ENCODE measurements at regions not wholly inside any gene's neighbourhood (a gene's known extent, or its start where the extent isn't known, plus 50 kb on each side); places are given as distances from the start of the nearest gene placed in this dataset.
"Not testable (repeated sequence)": the region's sequence is repeated elsewhere in the genome, so short reads cannot be mapped to it uniquely, and the experiment has no call there.

DNA sequence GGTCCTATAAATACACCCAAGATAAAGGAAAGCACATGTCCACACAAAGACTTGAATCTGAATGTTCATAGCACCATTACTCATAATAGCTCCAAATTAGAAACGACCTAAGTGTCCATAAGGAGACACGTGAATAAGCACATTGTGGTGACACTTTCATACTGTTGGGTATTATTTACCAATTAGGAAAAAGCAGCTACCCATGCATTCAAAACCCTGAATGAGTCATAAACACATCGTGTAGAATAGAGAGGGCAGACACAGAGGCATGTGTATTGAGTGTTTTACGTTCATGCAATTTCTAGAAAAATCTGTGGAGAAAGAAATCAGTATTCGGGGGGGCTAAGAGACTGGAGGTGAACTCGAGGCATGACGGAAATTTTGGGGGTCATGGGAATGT is 396.7 kb downstream of the THBS2 start:
- Histone ChIP-seq H3K27me3 (replicated peaks; ENCODE audit: control insufficient read depth, insufficient read depth, low read length, poor library complexity, severe bottlenecking) (no peaks in the 10 kb centered on the region), H3K4me3 (ENCODE audit: insufficient read depth, low read depth, low read length, poor library complexity, severe bottlenecking) (no peak overlapping the region), H3K27ac (ENCODE audit: insufficient read depth, low read length, poor library complexity, severe bottlenecking) (no peak overlapping the region), H3K36me3 (ENCODE audit: control insufficient read depth, insufficient read depth, low read length) (no peaks in the 10 kb centered on the region), H3K4me1 (ENCODE audit: control insufficient read depth, insufficient read depth, low read length, poor library complexity, severe bottlenecking) (no peaks in the 10 kb centered on the region), H3K9me3 (ENCODE audit: control insufficient read depth, low read length) (no peaks in the 10 kb centered on the region)
- no peak for DNase-seq

DNA sequence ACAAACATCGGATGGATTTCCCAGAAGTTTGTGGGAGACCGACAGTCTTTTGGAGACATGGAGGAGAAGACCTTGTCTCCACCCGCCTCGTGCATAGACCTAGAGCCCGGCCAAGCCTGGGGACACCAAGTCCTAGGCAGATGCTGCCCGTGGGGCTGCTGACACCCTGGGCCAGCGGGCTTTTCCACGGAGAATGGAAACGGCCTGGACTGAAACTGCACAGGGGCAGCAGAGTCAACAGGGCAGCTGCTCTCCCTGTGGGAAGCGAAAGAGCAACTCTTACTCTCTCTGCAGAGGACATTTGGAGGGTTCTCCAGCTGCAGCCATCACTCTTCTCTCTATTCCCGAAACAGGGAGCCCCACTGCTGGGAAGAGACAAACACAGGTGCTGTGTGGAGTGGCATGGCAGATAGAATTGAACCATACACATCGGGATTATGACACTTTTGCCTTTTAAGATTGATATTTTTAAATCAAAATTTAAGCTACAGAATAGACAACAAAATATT is 401.2 kb downstream of the THBS2 start:
- no peak for DNase-seq
- Histone ChIP-seq H3K9me3 (ENCODE audit: control insufficient read depth, low read length) (no peaks in the 10 kb centered on the region), H3K27me3 (replicated peaks; ENCODE audit: control insufficient read depth, insufficient read depth, low read length, poor library complexity, severe bottlenecking) (no peaks in the 10 kb centered on the region), H3K4me1 (ENCODE audit: control insufficient read depth, insufficient read depth, low read length, poor library complexity, severe bottlenecking) (no peaks in the 10 kb centered on the region), H3K36me3 (ENCODE audit: control insufficient read depth, insufficient read depth, low read length) (no peaks in the 10 kb centered on the region), H3K4me3 (ENCODE audit: insufficient read depth, low read depth, low read length, poor library complexity, severe bottlenecking) (no peak overlapping the region), H3K27ac (ENCODE audit: insufficient read depth, low read length, poor library complexity, severe bottlenecking) (no peak overlapping the region)

- H3K36me3 ChIP-seq (ENCODE audit: control insufficient read depth, insufficient read depth, low read length): no peaks in the 10 kb centered on the region
- no peaks in the 10 kb centered on the region for H3K4me1 ChIP-seq (ENCODE audit: control insufficient read depth, insufficient read depth, low read length, poor library complexity, severe bottlenecking)
- no peak overlapping the region for H3K4me3 ChIP-seq (ENCODE audit: insufficient read depth, low read depth, low read length, poor library complexity, severe bottlenecking)
- no peaks in the 10 kb centered on the region for H3K9me3 ChIP-seq (ENCODE audit: control insufficient read depth, low read length)
- H3K27ac ChIP-seq (ENCODE audit: insufficient read depth, low read length, poor library complexity, severe bottlenecking): no peak overlapping the region
- no peaks in the 10 kb centered on the region for H3K27me3 ChIP-seq (replicated peaks; ENCODE audit: control insufficient read depth, insufficient read depth, low read length, poor library complexity, severe bottlenecking)
- DNase-seq: no peak
Observed at GRCh38 chr6:168851460-168852375, 401.9 kb downstream of the THBS2 start.

DNA sequence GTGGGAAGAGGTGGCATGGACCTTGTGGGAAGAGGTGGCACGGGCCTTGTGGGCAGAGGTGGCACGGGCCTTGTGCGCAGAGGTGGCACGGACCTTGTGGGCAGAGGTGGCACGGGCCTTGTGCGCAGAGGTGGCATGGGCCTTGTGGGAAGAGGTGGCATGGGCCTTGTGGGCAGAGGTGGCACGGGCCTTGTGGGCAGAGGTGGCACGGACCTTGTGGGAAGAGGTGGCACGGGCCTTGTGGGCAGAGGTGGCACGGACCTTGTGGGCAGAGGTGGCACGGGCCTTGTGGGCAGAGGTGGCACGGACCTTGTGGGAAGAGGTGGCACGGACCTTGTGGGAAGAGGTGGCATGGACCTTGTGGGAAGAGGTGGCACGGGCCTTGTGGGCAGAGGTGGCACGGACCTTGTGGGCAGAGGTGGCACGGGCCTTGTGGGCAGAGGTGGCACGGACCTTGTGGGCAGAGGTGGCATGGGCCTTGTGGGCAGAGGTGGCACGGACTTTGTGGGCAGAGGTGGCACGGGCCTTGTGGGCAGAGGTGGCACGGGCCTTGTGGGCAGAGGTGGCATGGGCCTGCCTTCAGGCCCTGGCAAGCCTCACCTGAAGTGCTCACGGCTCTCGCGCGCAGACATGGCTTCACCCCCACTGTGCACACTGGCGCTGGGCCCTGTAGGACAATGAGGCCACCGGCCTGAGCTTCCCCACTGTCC is 403.5 kb downstream of the THBS2 start:
- not testable (repeated sequence) for H3K27me3 ChIP-seq (replicated peaks; ENCODE audit: control insufficient read depth, insufficient read depth, low read length, poor library complexity, severe bottlenecking); H3K4me1 ChIP-seq (ENCODE audit: control insufficient read depth, insufficient read depth, low read length, poor library complexity, severe bottlenecking); H3K9me3 ChIP-seq (ENCODE audit: control insufficient read depth, low read length); H3K27ac ChIP-seq (ENCODE audit: insufficient read depth, low read length, poor library complexity, severe bottlenecking); DNase-seq; H3K4me3 ChIP-seq (ENCODE audit: insufficient read depth, low read depth, low read length, poor library complexity, severe bottlenecking); H3K36me3 ChIP-seq (ENCODE audit: control insufficient read depth, insufficient read depth, low read length)

DNA sequence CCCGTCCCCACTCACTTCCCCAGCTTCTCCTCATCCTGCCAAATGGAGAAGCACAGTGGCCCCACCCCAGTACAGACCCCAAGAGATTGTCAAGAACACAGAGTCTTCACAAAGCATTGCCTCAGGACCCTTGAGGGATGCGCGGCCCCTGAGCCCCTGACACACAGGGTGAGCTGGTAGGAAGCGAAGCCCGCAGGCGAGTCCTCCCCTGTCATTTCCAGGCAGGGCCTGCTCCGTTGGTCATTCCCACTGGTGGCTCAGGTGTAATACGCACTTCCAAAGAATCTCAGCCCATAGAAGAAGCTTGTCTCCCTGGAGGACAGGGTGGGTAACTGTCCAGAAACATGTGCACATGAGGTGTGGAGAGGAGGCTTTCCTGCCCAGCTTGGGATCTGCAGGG is 404.2 kb downstream of the THBS2 start:
- H3K27me3 ChIP-seq (replicated peaks; ENCODE audit: control insufficient read depth, insufficient read depth, low read length, poor library complexity, severe bottlenecking): no peaks in the 10 kb centered on the region
- DNase-seq: no peak
- H3K36me3 ChIP-seq (ENCODE audit: control insufficient read depth, insufficient read depth, low read length): no peaks in the 10 kb centered on the region
- no peak overlapping the region for H3K4me3 ChIP-seq (ENCODE audit: insufficient read depth, low read depth, low read length, poor library complexity, severe bottlenecking)
- H3K4me1 ChIP-seq (ENCODE audit: control insufficient read depth, insufficient read depth, low read length, poor library complexity, severe bottlenecking): no peaks in the 10 kb centered on the region
- no peak overlapping the region for H3K27ac ChIP-seq (ENCODE audit: insufficient read depth, low read length, poor library complexity, severe bottlenecking)
- no peaks in the 10 kb centered on the region for H3K9me3 ChIP-seq (ENCODE audit: control insufficient read depth, low read length)

DNA sequence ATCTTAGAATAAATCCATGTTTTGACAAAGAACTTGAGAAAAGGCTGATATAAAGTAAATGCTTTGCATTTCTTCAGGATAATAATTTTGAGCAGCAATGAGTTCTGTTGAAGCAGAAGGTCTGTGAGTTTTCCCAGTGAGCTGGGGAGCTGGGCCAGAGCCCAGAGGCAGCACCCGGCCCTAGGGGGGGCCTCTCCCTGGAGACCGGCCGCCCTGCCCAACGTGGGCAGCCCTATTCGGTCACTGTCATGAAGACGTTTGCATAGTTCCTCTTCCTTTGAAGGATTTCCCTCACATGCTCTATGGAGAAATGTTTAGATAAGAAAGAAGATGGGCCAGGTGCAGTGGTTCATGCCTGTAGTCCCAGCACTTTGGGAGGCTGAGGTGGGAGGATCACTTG is 404.8 kb downstream of the THBS2 start:
- no peaks in the 10 kb centered on the region for H3K36me3 ChIP-seq (ENCODE audit: control insufficient read depth, insufficient read depth, low read length)
- no peak overlapping the region for H3K27ac ChIP-seq (ENCODE audit: insufficient read depth, low read length, poor library complexity, severe bottlenecking)
- H3K4me1 ChIP-seq (ENCODE audit: control insufficient read depth, insufficient read depth, low read length, poor library complexity, severe bottlenecking): no peaks in the 10 kb centered on the region
- H3K9me3 ChIP-seq (ENCODE audit: control insufficient read depth, low read length): no peaks in the 10 kb centered on the region
- no peak for DNase-seq
- no peak overlapping the region for H3K4me3 ChIP-seq (ENCODE audit: insufficient read depth, low read depth, low read length, poor library complexity, severe bottlenecking)
- no peaks in the 10 kb centered on the region for H3K27me3 ChIP-seq (replicated peaks; ENCODE audit: control insufficient read depth, insufficient read depth, low read length, poor library complexity, severe bottlenecking)

GRCh38 chr6:168844821-168845609 is 404.0 kb downstream of the SMOC2 start:
- H3K9me3 ChIP-seq (ENCODE audit: control insufficient read depth, low read length): no peaks in the 10 kb centered on the region
- no peak for DNase-seq
- H3K4me1 ChIP-seq (ENCODE audit: control insufficient read depth, insufficient read depth, low read length, poor library complexity, severe bottlenecking): no peaks in the 10 kb centered on the region

DNA sequence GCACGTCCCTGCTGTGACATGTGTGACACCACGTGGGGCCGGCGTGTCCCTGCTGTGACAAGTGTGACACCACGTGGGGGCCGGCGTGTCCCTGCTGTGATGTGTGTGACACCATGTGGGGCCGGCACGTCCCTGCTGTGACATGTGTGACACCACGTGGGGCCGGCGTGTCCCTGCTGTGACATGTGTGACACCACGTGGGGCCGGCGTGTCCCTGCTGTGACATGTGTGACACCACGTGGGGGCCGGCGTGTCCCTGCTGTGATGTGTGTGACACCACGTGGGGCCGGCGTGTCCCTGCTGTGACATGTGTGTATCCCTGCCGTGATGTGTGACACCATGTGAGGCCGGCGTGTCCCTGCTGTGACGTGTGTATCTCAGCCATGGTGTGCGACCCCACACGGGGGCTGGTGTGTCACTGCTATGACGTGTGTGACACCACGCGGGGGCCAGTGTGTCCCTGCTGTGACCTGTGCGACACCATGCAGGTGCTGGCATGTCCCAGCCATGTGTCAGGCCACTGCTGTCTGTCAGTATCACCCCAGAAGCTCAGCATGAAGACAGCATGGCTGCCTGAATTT is 401.7 kb downstream of the SMOC2 start:
- H3K36me3 ChIP-seq (ENCODE audit: control insufficient read depth, insufficient read depth, low read length): not testable (repeated sequence)

More at GRCh38 chr6:168844821-168845609, 404.0 kb downstream of the SMOC2 start:
- Histone ChIP-seq H3K27me3 (replicated peaks; ENCODE audit: control insufficient read depth, insufficient read depth, low read length, poor library complexity, severe bottlenecking) (no peaks in the 10 kb centered on the region), H3K36me3 (ENCODE audit: control insufficient read depth, insufficient read depth, low read length) (no peaks in the 10 kb centered on the region), H3K27ac (ENCODE audit: insufficient read depth, low read length, poor library complexity, severe bottlenecking) (no peak overlapping the region), H3K4me3 (ENCODE audit: insufficient read depth, low read depth, low read length, poor library complexity, severe bottlenecking) (no peak overlapping the region)

GRCh38 chr6:168841609-168842278 is 400.8 kb downstream of the SMOC2 start:
- DNase-seq: no peak
- H3K36me3 ChIP-seq (ENCODE audit: control insufficient read depth, insufficient read depth, low read length): no peaks in the 10 kb centered on the region

More for the DNA sequence above, 401.7 kb downstream of the SMOC2 start:
- H3K27me3 ChIP-seq (replicated peaks; ENCODE audit: control insufficient read depth, insufficient read depth, low read length, poor library complexity, severe bottlenecking); H3K4me3 ChIP-seq (ENCODE audit: insufficient read depth, low read depth, low read length, poor library complexity, severe bottlenecking); H3K27ac ChIP-seq (ENCODE audit: insufficient read depth, low read length, poor library complexity, severe bottlenecking); H3K9me3 ChIP-seq (ENCODE audit: control insufficient read depth, low read length); H3K4me1 ChIP-seq (ENCODE audit: control insufficient read depth, insufficient read depth, low read length, poor library complexity, severe bottlenecking); DNase-seq: not testable (repeated sequence)

More at GRCh38 chr6:168841609-168842278, 400.8 kb downstream of the SMOC2 start:
- Histone ChIP-seq H3K4me1 (ENCODE audit: control insufficient read depth, insufficient read depth, low read length, poor library complexity, severe bottlenecking) (no peaks in the 10 kb centered on the region), H3K27ac (ENCODE audit: insufficient read depth, low read length, poor library complexity, severe bottlenecking) (no peak overlapping the region), H3K27me3 (replicated peaks; ENCODE audit: control insufficient read depth, insufficient read depth, low read length, poor library complexity, severe bottlenecking) (no peaks in the 10 kb centered on the region), H3K4me3 (ENCODE audit: insufficient read depth, low read depth, low read length, poor library complexity, severe bottlenecking) (no peak overlapping the region), H3K9me3 (ENCODE audit: control insufficient read depth, low read length) (no peaks in the 10 kb centered on the region)

Data from effector memory CD4-positive, alpha-beta T cell (primary cell).